Testis (tissue), 2 donors: ENCODE measurements at regions not wholly inside any gene's neighbourhood (a gene's known extent, or its start where the extent isn't known, plus 50 kb on each side); places are given as distances from the start of the nearest gene placed in this dataset.

Experiments
- CTCF ChIP-seq, 3 experiments: fragments of 450-650 bp in 2 of 3; fragments of 200-600 bp in 1 of 3; sonication (generic) in 1 of 3; IDR thresholded peaks; one replicate each; pipeline ENCODE4 v1.5.1; 2016 to 2019; ENCODE audit warnings: antibody characterized with exemption in 3 of 3, mild to moderate bottlenecking in 2 of 3, moderate library complexity in 1 of 3
- POLR2A ChIP-seq: fragments of 450-650 bp; IDR thresholded peaks from one replicate; pipeline ENCODE4 v1.6.1; 2017; ENCODE audit warnings: antibody characterized with exemption, mild to moderate bottlenecking, moderate library complexity

GRCh38 chr2:41234093-41234492 is 782.2 kb upstream of the SLC8A1 start:
- TF ChIP-seq CTCF (IDR thresholded peaks at IDR 0.05) (no peak), POLR2A (no peak)
